HG02763 (cell line): ENCODE measurements at regions not wholly inside any gene's neighbourhood (a gene's known extent, or its start where the extent isn't known, plus 50 kb on each side); places are given as distances from the start of the nearest gene placed in this dataset.

ENCODE experiments used
- ATAC-seq: cut with Tn5 transposase; IDR thresholded peaks from one replicate; pipeline ENCODE4 v1.9.1; 2021; ENCODE audit warnings: mild to moderate bottlenecking, moderate library complexity; ENCODE audit not compliant: unreplicated experiment

GRCh38 chr14:101412739-101413138 is 148.6 kb upstream of the DIO3 start:
- no peak for ATAC-seq

- no peak for ATAC-seq
Observed at GRCh38 chr14:101417434-101417833, 143.9 kb upstream of the DIO3 start.

GRCh38 chr14:101418601-101419000 is 142.7 kb upstream of the DIO3 start:
- ATAC-seq, result no peak

GRCh38 chr14:101426466-101426865 is 134.8 kb upstream of the DIO3 start:
- no peak for ATAC-seq

GRCh38 chr14:101428409-101428808 is 132.9 kb upstream of the DIO3 start:
- no peak for ATAC-seq

- no peak for ATAC-seq
Observed at GRCh38 chr14:101435546-101435945, 125.7 kb upstream of the DIO3 start.

- ATAC-seq, result no peak
Observed at GRCh38 chr14:101439023-101439422, 122.3 kb upstream of the DIO3 start.

GRCh38 chr14:101440496-101440895 is 120.8 kb upstream of the DIO3 start:
- no peak for ATAC-seq

- ATAC-seq, result no peak
Observed at GRCh38 chr14:101441710-101442109, 119.6 kb upstream of the DIO3 start.

- ATAC-seq, result no peak
Observed at GRCh38 chr14:101442451-101442850, 118.8 kb upstream of the DIO3 start.

- no peak for ATAC-seq
Observed at GRCh38 chr14:101444116-101444515, 117.2 kb upstream of the DIO3 start.

- ATAC-seq, result no peak
Observed at GRCh38 chr14:101445278-101445677, 116.0 kb upstream of the DIO3 start.

- ATAC-seq, result no peak
Observed at GRCh38 chr14:101446387-101446969, 114.8 kb upstream of the DIO3 start.

GRCh38 chr14:101449114-101449513 is 112.2 kb upstream of the DIO3 start:
- ATAC-seq, result no peak

GRCh38 chr14:101451166-101451565 is 110.1 kb upstream of the DIO3 start:
- ATAC-seq, result no peak

GRCh38 chr14:101453225-101453624 is 108.1 kb upstream of the DIO3 start:
- no peak for ATAC-seq

GRCh38 chr14:101454229-101454628 is 107.1 kb upstream of the DIO3 start:
- ATAC-seq, result no peak

GRCh38 chr14:101456246-101457175 is 104.8 kb upstream of the DIO3 start:
- ATAC-seq, result no peak

GRCh38 chr14:101457301-101457935 is 103.9 kb upstream of the DIO3 start:
- no peak for ATAC-seq

GRCh38 chr14:101457936-101458740 is 103.2 kb upstream of the DIO3 start:
- ATAC-seq, result no peak
